ENCODE measurements at regions not wholly inside any gene's neighbourhood (a gene's known extent, or its start where the extent isn't known, plus 50 kb on each side); places are given as distances from the start of the nearest gene placed in this dataset.

- H3K4me1 Mint-ChIP-seq = peaks cover under 1% of the 10 kb centered on the region
- H3K27ac Mint-ChIP-seq (ENCODE audit: unreplicated experiment) = no peak overlapping the region
- DNase-seq (ENCODE audit: low read depth, low spot score) = no peak
- no peaks in the 10 kb centered on the region for H3K36me3 Mint-ChIP-seq (ENCODE audit: low read depth)
- H3K27me3 Mint-ChIP-seq (ENCODE audit: low read depth) = no peaks in the 10 kb centered on the region
- H3K9me3 Mint-ChIP-seq = peaks cover 7% of the 10 kb centered on the region
- TF ChIP-seq CTCF (conservative IDR thresholded peaks at IDR 0.05) = no peak
- no peak overlapping the region for H3K4me3 Mint-ChIP-seq
These were observed 168.1 kb downstream of the ADAMTS15 start for GRCh38 chr11:130616573-130616972.

- H3K4me1 Mint-ChIP-seq = no peaks in the 10 kb centered on the region
- no peak overlapping the region for H3K4me3 Mint-ChIP-seq
- no peak for TF ChIP-seq CTCF (conservative IDR thresholded peaks at IDR 0.05)
- H3K27me3 Mint-ChIP-seq (ENCODE audit: low read depth) = no peaks in the 10 kb centered on the region
- H3K27ac Mint-ChIP-seq (ENCODE audit: unreplicated experiment) = no peak overlapping the region
- peaks cover 7% of the 10 kb centered on the region for H3K9me3 Mint-ChIP-seq
- no peak for DNase-seq (ENCODE audit: low read depth, low spot score)
- no peaks in the 10 kb centered on the region for H3K36me3 Mint-ChIP-seq (ENCODE audit: low read depth)
These were observed 168.6 kb downstream of the ADAMTS15 start for GRCh38 chr11:130617001-130617400.

GRCh38 chr11:130620548-130620947 lies 172.1 kb downstream of the ADAMTS15 start:
- H3K9me3 Mint-ChIP-seq = peaks cover 7% of the 10 kb centered on the region
- H3K27ac Mint-ChIP-seq (ENCODE audit: unreplicated experiment) = no peak overlapping the region
- no peaks in the 10 kb centered on the region for H3K4me1 Mint-ChIP-seq
- H3K36me3 Mint-ChIP-seq (ENCODE audit: low read depth) = no peaks in the 10 kb centered on the region
- no peak for TF ChIP-seq CTCF (conservative IDR thresholded peaks at IDR 0.05)
- DNase-seq (ENCODE audit: low read depth, low spot score) = no peak
- no peaks in the 10 kb centered on the region for H3K27me3 Mint-ChIP-seq (ENCODE audit: low read depth)
- H3K4me3 Mint-ChIP-seq = no peak overlapping the region

- Mint-ChIP-seq H3K27ac (ENCODE audit: unreplicated experiment) (no peak overlapping the region), H3K4me3 (no peak overlapping the region), H3K27me3 (ENCODE audit: low read depth) (no peaks in the 10 kb centered on the region), H3K4me1 (no peaks in the 10 kb centered on the region), H3K9me3 (peaks cover 7% of the 10 kb centered on the region), H3K36me3 (ENCODE audit: low read depth) (no peaks in the 10 kb centered on the region)
- DNase-seq (ENCODE audit: low read depth, low spot score) = no peak
- no peak for TF ChIP-seq CTCF (conservative IDR thresholded peaks at IDR 0.05)
These were observed 173.7 kb downstream of the ADAMTS15 start for GRCh38 chr11:130622141-130622542.

GRCh38 chr11:130623670-130624668 lies 175.5 kb downstream of the ADAMTS15 start:
- H3K9me3 Mint-ChIP-seq = peaks cover 7% of the 10 kb centered on the region
- DNase-seq (ENCODE audit: low read depth, low spot score) = no peak
- no peaks in the 10 kb centered on the region for H3K4me1 Mint-ChIP-seq
- TF ChIP-seq CTCF (conservative IDR thresholded peaks at IDR 0.05) = no peak
- no peaks in the 10 kb centered on the region for H3K27me3 Mint-ChIP-seq (ENCODE audit: low read depth)
- peak overlapping the region; percentile 72 for H3K27ac Mint-ChIP-seq (ENCODE audit: unreplicated experiment)
- H3K4me3 Mint-ChIP-seq = no peak overlapping the region
- no peaks in the 10 kb centered on the region for H3K36me3 Mint-ChIP-seq (ENCODE audit: low read depth)
